Osteoblast (primary cell): ENCODE measurements at regions not wholly inside any gene's neighbourhood (a gene's known extent, or its start where the extent isn't known, plus 50 kb on each side); places are given as distances from the start of the nearest gene placed in this dataset.

ENCODE experiments used
- DNase-seq: peaks from one replicate; pipeline ENCODE4 v3.0.0; 2011; ENCODE audit warnings: low spot score, mixed read lengths; ENCODE audit not compliant: insufficient read length; ENCODE audit errors: missing footprints
- H2AFZ ChIP-seq: 2 replicates; pipeline ENCODE4 v1.6.0; 2011; ENCODE audit warnings: mild to moderate bottlenecking, low read length
- H3K27ac ChIP-seq: 2 replicates; pipeline ENCODE4 v1.5.1; 2011; ENCODE audit warnings: mild to moderate bottlenecking, low read depth, low read length, moderate library complexity
- H3K27me3 ChIP-seq: 2 replicates; pipeline ENCODE4 v1.6.0; 2012; ENCODE audit warnings: mild to moderate bottlenecking, control low read depth, inconsistent platforms, low read length, moderate library complexity; ENCODE audit not compliant: insufficient read depth
- H3K36me3 ChIP-seq: 2 replicates; pipeline ENCODE4 v1.5.1; 2011; ENCODE audit warnings: mild to moderate bottlenecking, low read length, control low read depth, moderate library complexity; ENCODE audit not compliant: insufficient read depth
- H3K4me1 ChIP-seq: 2 replicates; pipeline ENCODE4 v1.5.1; 2011; ENCODE audit warnings: mild to moderate bottlenecking, low read length, control low read depth, moderate library complexity; ENCODE audit not compliant: insufficient read depth
- H3K4me2 ChIP-seq: 2 replicates; pipeline ENCODE4 v1.6.0; 2011; ENCODE audit warnings: mild to moderate bottlenecking, low read length; ENCODE audit not compliant: insufficient read depth
- H3K4me3 ChIP-seq: fragments of 200-600 bp; sonication (generic); 3 replicates; pipeline ENCODE4 v1.5.1; 2012; ENCODE audit warnings: mild to moderate bottlenecking, low read length, inconsistent platforms; ENCODE audit not compliant: insufficient read depth
- H3K79me2 ChIP-seq: 2 replicates; pipeline ENCODE4 v1.6.0; 2012; ENCODE audit warnings: mild to moderate bottlenecking, low read length, control low read depth, inconsistent platforms; ENCODE audit not compliant: insufficient read depth
- H3K9me3 ChIP-seq: 2 replicates; pipeline ENCODE4 v1.5.1; 2011; ENCODE audit warnings: low read depth, low read length, control low read depth
- H4K20me1 ChIP-seq: 2 replicates; pipeline ENCODE4 v1.6.0; 2012; ENCODE audit warnings: mild to moderate bottlenecking, low read length, control low read depth; ENCODE audit not compliant: insufficient read depth
- CTCF ChIP-seq: IDR thresholded peaks from 2 replicates; pipeline ENCODE4 v1.5.1; 2011; ENCODE audit warnings: mild to moderate bottlenecking, low read depth, low read length, moderate library complexity; ENCODE audit errors: extremely low read depth

- H3K4me2 ChIP-seq = no peak overlapping the region
- no peaks in the 10 kb centered on the region for H3K79me2 ChIP-seq
- no peak overlapping the region for H3K27ac ChIP-seq
Measured at GRCh38 chr14:71264260-71264659, 357.0 kb downstream of the PCNX1 start.

GRCh38 chr14:71267007-71267513 is 359.8 kb downstream of the PCNX1 start:
- Histone ChIP-seq H3K9me3 (no peaks in the 10 kb centered on the region), H2AFZ (no peak overlapping the region), H3K36me3 (no peaks in the 10 kb centered on the region), H3K79me2 (no peaks in the 10 kb centered on the region), H3K4me3 (peak overlapping the region; percentile 41), H3K27ac (peak overlapping the region; percentile 15), H4K20me1 (no peaks in the 10 kb centered on the region), H3K4me1 (peaks cover 8% of the 10 kb centered on the region), H3K4me2 (peak overlapping the region; percentile 71), H3K27me3 (no peaks in the 10 kb centered on the region)
- no peak for DNase-seq
- TF ChIP-seq CTCF = no peak

More at GRCh38 chr14:71264260-71264659, 357.0 kb downstream of the PCNX1 start:
- H3K9me3 ChIP-seq = peaks cover 3% of the 10 kb centered on the region
- no peaks in the 10 kb centered on the region for H3K36me3 ChIP-seq
- H3K4me3 ChIP-seq = no peak overlapping the region
- H3K27me3 ChIP-seq = no peaks in the 10 kb centered on the region
- no peaks in the 10 kb centered on the region for H4K20me1 ChIP-seq
- H2AFZ ChIP-seq = no peak overlapping the region
- H3K4me1 ChIP-seq = peaks cover 11% of the 10 kb centered on the region
- TF ChIP-seq CTCF = no peak
- no peak for DNase-seq

- Histone ChIP-seq H3K4me3 (peak overlapping the region; percentile 41), H3K36me3 (no peaks in the 10 kb centered on the region), H4K20me1 (no peaks in the 10 kb centered on the region), H2AFZ (peak overlapping the region; percentile 10), H3K27me3 (no peaks in the 10 kb centered on the region), H3K27ac (peak overlapping the region; percentile 15), H3K4me2 (peak overlapping the region; percentile 71), H3K4me1 (peaks cover 8% of the 10 kb centered on the region), H3K79me2 (no peaks in the 10 kb centered on the region), H3K9me3 (no peaks in the 10 kb centered on the region)
- DNase-seq = no peak
- TF ChIP-seq CTCF = no peak
Measured at GRCh38 chr14:71267691-71268090, 360.4 kb downstream of the PCNX1 start.

GRCh38 chr14:71270111-71270510 is 362.9 kb downstream of the PCNX1 start:
- Histone ChIP-seq H3K79me2 (no peaks in the 10 kb centered on the region), H3K4me3 (no peak overlapping the region), H3K4me1 (peaks cover 8% of the 10 kb centered on the region), H3K27ac (no peak overlapping the region), H3K9me3 (no peaks in the 10 kb centered on the region), H4K20me1 (no peaks in the 10 kb centered on the region), H2AFZ (no peak overlapping the region), H3K36me3 (no peaks in the 10 kb centered on the region), H3K27me3 (no peaks in the 10 kb centered on the region), H3K4me2 (no peak overlapping the region)
- DNase-seq = no peak
- no peak for TF ChIP-seq CTCF
